Vagina (tissue), 2 donors: ENCODE measurements at regions not wholly inside any gene's neighbourhood (a gene's known extent, or its start where the extent isn't known, plus 50 kb on each side); places are given as distances from the start of the nearest gene placed in this dataset.

Source experiments
- CTCF ChIP-seq, 3 experiments: fragments of 450-650 bp in 2 of 3; fragments of 200-600 bp in 1 of 3; sonication (generic) in 1 of 3; IDR thresholded peaks; one replicate each; pipeline ENCODE4 v1.5.1; 2017 to 2019; ENCODE audit warnings: antibody characterized with exemption in 3 of 3, mild to moderate bottlenecking in 2 of 3, moderate library complexity in 2 of 3
- POLR2A ChIP-seq, 2 donors: fragments of 450-650 bp; IDR thresholded peaks; one replicate each; pipeline ENCODE4 v1.6.1; 2017; ENCODE audit warnings: antibody characterized with exemption in 2 of 2, mild to moderate bottlenecking in 2 of 2, moderate library complexity in 2 of 2

- TF ChIP-seq CTCF (IDR thresholded peaks at IDR 0.05) = no peak
- TF ChIP-seq POLR2A (IDR thresholded peaks at IDR 0.05) = no peak
Observed at GRCh38 chr16:35386619-35387018, 1927.2 kb downstream of the TP53TG3F start.
